MM.1S (cell line): ENCODE measurements at regions not wholly inside any gene's neighbourhood (a gene's known extent, or its start where the extent isn't known, plus 50 kb on each side); places are given as distances from the start of the nearest gene placed in this dataset.

Experiments
- EZH2 ChIP-seq: fragments of 300-600 bp; sonication (generic); optimal IDR thresholded peaks from 2 replicates; pipeline ENCODE3; 2017; ENCODE audit warnings: low read depth, mild to moderate bottlenecking, antibody characterized with exemption, low read length, mixed read lengths
- EZH2phosphoT487 ChIP-seq: fragments of 300-600 bp; sonication (generic); IDR thresholded peaks from 2 replicates; pipeline ENCODE4 v1.6.1; 2018; ENCODE audit warnings: antibody characterized with exemption, low read length
- TF ChIP-seq, protein P1 (sequence below): fragments of 300-600 bp; sonication (generic); IDR thresholded peaks from 2 replicates; pipeline ENCODE4 v1.5.1; 2016; ENCODE audit warnings: antibody characterized with exemption, low read length, mixed read lengths

DNA sequence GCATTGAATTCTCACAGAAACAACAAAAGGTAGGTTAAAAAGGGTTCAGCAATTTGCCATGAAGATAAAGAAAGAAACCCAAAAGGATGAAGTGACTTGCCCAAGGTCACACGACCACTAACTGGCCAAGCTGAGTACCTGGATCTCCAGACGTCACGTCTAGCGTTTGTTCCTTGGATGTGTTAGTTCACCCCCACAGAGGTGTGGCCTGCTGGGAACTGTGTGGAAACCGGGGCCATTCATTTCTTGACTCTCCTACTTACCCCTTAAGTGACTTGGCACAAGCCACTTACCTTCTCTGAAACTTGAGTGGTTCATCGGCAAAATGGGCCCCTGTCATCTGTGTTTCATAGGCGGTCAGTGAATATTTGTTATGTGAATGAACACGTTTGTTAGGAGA, 244.3 kb upstream of the SLCO3A1 start:
- TF ChIP-seq EZH2phosphoT487 = no peak
- no peak for TF ChIP-seq EZH2
- TF ChIP-seq, protein P1, sequence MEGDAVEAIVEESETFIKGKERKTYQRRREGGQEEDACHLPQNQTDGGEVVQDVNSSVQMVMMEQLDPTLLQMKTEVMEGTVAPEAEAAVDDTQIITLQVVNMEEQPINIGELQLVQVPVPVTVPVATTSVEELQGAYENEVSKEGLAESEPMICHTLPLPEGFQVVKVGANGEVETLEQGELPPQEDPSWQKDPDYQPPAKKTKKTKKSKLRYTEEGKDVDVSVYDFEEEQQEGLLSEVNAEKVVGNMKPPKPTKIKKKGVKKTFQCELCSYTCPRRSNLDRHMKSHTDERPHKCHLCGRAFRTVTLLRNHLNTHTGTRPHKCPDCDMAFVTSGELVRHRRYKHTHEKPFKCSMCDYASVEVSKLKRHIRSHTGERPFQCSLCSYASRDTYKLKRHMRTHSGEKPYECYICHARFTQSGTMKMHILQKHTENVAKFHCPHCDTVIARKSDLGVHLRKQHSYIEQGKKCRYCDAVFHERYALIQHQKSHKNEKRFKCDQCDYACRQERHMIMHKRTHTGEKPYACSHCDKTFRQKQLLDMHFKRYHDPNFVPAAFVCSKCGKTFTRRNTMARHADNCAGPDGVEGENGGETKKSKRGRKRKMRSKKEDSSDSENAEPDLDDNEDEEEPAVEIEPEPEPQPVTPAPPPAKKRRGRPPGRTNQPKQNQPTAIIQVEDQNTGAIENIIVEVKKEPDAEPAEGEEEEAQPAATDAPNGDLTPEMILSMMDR = no peak
